ENCODE measurements at regions not wholly inside any gene's neighbourhood (a gene's known extent, or its start where the extent isn't known, plus 50 kb on each side); places are given as distances from the start of the nearest gene placed in this dataset.

- TF ChIP-seq DDIT3 (CRISPR knock-in tag; IDR thresholded peaks at IDR 0.05), result no peak
- no peak for TF ChIP-seq ZSCAN25 (CRISPR knock-in tag; IDR thresholded peaks at IDR 0.05)
- no peak for TF ChIP-seq ZNF468 (CRISPR knock-in tag; IDR thresholded peaks at IDR 0.05)
- peak; percentile 77 for TF ChIP-seq ARID5B (CRISPR knock-in tag; IDR thresholded peaks at IDR 0.05)
- TF ChIP-seq SATB2 (CRISPR knock-in tag; IDR thresholded peaks at IDR 0.05), result no peak
- no peak for TF ChIP-seq PCBP1 (IDR thresholded peaks at IDR 0.05; ENCODE audit: borderline replicate concordance, low read depth, low read length)
- no peak for TF ChIP-seq FOXC1 (CRISPR knock-in tag; IDR thresholded peaks at IDR 0.05; ENCODE audit: borderline replicate concordance)
- TF ChIP-seq TCF7 (IDR thresholded peaks at IDR 0.05; ENCODE audit: low read depth), result peak; percentile 57
- no peak for TF ChIP-seq SOX6 (IDR thresholded peaks at IDR 0.05)
- TF ChIP-seq SOX6 (CRISPR knock-in tag; IDR thresholded peaks at IDR 0.05), result peak; percentile 64
- TF ChIP-seq ZNF326 (CRISPR knock-in tag; IDR thresholded peaks at IDR 0.05; ENCODE audit: borderline replicate concordance), result no peak
- no peak for TF ChIP-seq XBP1 (CRISPR knock-in tag; IDR thresholded peaks at IDR 0.05)
- no peak for TF ChIP-seq ZNF766 (CRISPR knock-in tag; IDR thresholded peaks at IDR 0.05; ENCODE audit: borderline replicate concordance)
- TF ChIP-seq AFF4 (CRISPR knock-in tag; IDR thresholded peaks at IDR 0.05), result no peak
- no peak for TF ChIP-seq JDP2 (CRISPR knock-in tag; IDR thresholded peaks at IDR 0.05; ENCODE audit: borderline replicate concordance)
- TF ChIP-seq BHLHE40 (IDR thresholded peaks at IDR 0.05; ENCODE audit: low read length), result no peak
- no peak for TF ChIP-seq CHD4 (IDR thresholded peaks at IDR 0.05; ENCODE audit: borderline replicate concordance, low read length)
- TF ChIP-seq ZNF512B (CRISPR knock-in tag; IDR thresholded peaks at IDR 0.05; ENCODE audit: borderline replicate concordance), result no peak
These were observed 173.6 kb downstream of the NUFIP1 start (continued) for GRCh38 chr13:44815623-44816022.
